Choroid plexus epithelial cell (primary cell): ENCODE measurements at regions not wholly inside any gene's neighbourhood (a gene's known extent, or its start where the extent isn't known, plus 50 kb on each side); places are given as distances from the start of the nearest gene placed in this dataset.

Experiments used
- DNase-seq: peaks from one replicate; pipeline ENCODE4 v3.0.0-alpha.2; 2010; ENCODE audit warnings: low read depth
- H3K4me3 ChIP-seq: 2 replicates; pipeline ENCODE4 v1.5.1; 2011; ENCODE audit warnings: low read depth, mild to moderate bottlenecking, control low read depth, low read length, moderate library complexity
- CTCF ChIP-seq: conservative IDR thresholded peaks from 2 replicates; pipeline ENCODE4 v1.5.1; 2011; ENCODE audit warnings: low read depth, mild to moderate bottlenecking, control low read depth, inconsistent platforms, low read length, moderate library complexity

DNA sequence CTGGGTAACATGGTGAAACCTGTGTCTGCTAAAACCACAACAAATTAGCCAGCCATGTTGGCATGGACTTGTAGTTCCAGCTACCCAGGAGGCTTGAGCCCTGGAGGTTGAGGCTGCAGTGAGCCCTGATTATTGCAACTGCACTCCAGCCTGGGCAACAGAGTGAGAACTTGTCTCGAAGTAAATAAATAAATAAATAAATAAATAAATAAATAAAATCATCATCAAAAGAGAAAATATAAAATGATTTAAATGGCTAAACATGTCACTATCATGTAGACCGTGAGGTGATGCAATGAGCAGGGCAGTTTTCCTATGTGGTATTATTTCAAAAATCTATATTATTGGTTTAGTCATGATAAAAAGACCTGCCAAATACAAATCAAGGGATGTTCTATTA lies 2074.3 kb downstream of the PCDH9 start:
- TF ChIP-seq CTCF: no peak
- DNase-seq: no peak
- no peak overlapping the region for H3K4me3 ChIP-seq

DNA sequence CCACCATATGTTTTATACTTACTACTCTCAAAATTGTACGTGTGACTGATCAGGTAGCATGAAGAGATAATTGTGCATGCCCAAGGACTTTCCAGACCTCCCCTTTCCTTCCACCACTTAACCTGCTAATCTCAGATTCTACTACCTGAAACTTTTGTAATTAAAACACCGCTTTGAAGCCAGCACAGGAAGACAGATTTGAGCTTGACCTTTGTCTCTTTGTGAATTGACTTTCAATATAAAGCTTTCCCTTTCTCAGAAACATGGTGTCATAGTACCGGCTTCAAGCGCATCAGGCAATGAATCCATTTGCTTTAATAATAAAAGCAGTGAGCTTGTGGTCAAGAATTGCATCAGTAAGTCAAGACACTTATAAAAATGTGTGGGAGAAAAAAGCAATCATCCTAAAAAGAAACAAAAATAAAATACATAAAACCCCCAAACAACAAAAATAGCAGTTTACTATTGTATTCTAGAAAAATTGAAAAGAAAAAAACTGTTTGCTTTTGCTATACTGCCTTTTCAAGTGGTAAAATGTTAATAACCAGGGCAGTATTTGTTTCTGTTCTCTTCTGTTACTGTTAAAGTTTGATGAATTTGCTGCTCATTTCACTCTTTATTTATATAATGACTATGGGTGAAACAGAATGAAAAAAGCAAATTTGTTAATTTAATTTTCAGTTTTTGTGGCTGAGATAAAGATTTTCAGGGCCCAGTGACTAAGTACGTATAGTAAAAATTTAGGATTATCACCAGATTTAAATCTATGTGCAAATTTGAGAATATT lies 2075.3 kb downstream of the PCDH9 start:
- H3K4me3 ChIP-seq: no peak overlapping the region
- DNase-seq: no peak
- TF ChIP-seq CTCF: no peak

DNA sequence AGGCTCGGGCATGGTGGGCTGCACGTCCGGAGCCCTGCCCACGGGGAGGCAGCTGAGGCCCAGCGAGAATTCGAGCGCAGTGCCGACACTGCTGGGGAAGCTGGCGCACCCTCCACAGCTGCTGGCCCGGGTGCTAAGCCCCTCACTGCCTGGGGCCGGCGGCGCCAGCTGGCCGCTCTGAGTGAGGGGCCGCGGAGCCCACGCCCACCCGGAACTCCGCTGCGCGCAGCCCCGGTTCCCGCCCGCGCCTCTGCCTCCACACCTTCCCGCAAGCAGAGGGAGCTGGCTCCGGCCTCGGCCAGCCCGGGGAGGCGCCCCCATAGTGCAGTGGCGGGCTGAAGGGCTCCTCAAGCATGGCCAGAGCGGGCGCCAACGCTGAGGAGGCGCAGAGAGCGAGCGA lies 2080.4 kb downstream of the PCDH9 start:
- TF ChIP-seq CTCF: no peak
- DNase-seq: no peak
- H3K4me3 ChIP-seq: no peak overlapping the region

- no peak for TF ChIP-seq CTCF
- no peak for DNase-seq
- H3K4me3 ChIP-seq: no peak overlapping the region
Measured at GRCh38 chr13:65143920-65144319, 2086.2 kb downstream of the PCDH9 start.

- DNase-seq: no peak
- H3K4me3 ChIP-seq: no peak overlapping the region
- TF ChIP-seq CTCF: no peak
Measured at GRCh38 chr13:65133094-65133493, 2097.0 kb downstream of the PCDH9 start.

GRCh38 chr13:65125236-65125635 lies 2104.9 kb downstream of the PCDH9 start:
- H3K4me3 ChIP-seq: no peak overlapping the region
- peak; percentile 6 for TF ChIP-seq CTCF
- DNase-seq: peak; percentile 12

GRCh38 chr13:65112531-65112941 lies 2117.6 kb downstream of the PCDH9 start:
- no peak for TF ChIP-seq CTCF
- H3K4me3 ChIP-seq: no peak overlapping the region
- peak; percentile 57 for DNase-seq
